OCI-LY1 (cell line): ENCODE measurements at regions not wholly inside any gene's neighbourhood (a gene's known extent, or its start where the extent isn't known, plus 50 kb on each side); places are given as distances from the start of the nearest gene placed in this dataset.

Experiments used
- CTCF ChIP-seq: fragments of 200-600 bp; sonication (generic), shearing (Covaris generic); IDR thresholded peaks from 2 replicates; pipeline ENCODE4 v1.5.1; 2017; ENCODE audit warnings: mild to moderate bottlenecking, antibody characterized with exemption, low read length, moderate library complexity, mixed read lengths
- EZH2 ChIP-seq: fragments of 200-600 bp; sonication (generic), shearing (Covaris generic); IDR thresholded peaks from 2 replicates; pipeline ENCODE4 v1.8.0; 2017; ENCODE audit warnings: borderline replicate concordance, mixed run types, mild to moderate bottlenecking, antibody characterized with exemption, low read length, moderate library complexity, mixed read lengths

DNA sequence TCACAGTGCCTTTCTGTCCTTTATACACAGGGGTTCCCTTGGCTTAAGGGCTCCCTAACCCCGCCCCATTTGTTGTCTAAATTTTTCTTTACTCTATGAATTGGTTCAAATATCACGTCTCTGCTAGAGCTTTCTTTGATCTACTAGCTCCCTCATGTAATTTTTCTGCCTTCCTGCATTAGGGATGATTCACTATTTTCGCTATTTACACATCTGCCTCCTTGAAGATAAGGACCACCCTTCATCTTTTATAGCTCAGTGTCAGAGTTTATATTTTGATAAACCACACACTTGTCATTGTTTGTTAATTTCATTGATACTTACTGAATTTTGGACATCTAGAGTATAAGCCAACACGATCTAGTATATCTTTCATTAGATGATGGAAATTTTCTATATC lies 169.2 kb downstream of the LPIN1 start:
- TF ChIP-seq EZH2 (no peak), CTCF (no peak)
